Keratinocyte (primary cell): ENCODE measurements at regions not wholly inside any gene's neighbourhood (a gene's known extent, or its start where the extent isn't known, plus 50 kb on each side); places are given as distances from the start of the nearest gene placed in this dataset.

ENCODE experiments used
- DNase-seq: peaks from one replicate; pipeline ENCODE4 v3.0.0-alpha.2; 2011; ENCODE audit warnings: low read depth, missing footprints, low spot score
- FAIRE-seq: peaks from 2 replicates; lab custom pipeline; 2011; peaks lifted over from hg19 to GRCh38; lab: Jason Lieb, UNC
- H2AFZ ChIP-seq: 2 replicates; pipeline ENCODE4 v1.6.0; 2012; ENCODE audit warnings: low read length, control low read depth, inconsistent platforms; ENCODE audit not compliant: control insufficient read depth
- H3K27ac ChIP-seq: 2 replicates; pipeline ENCODE4 v1.5.1; 2011; ENCODE audit warnings: low read length; ENCODE audit not compliant: control insufficient read depth, insufficient read depth
- H3K27me3 ChIP-seq: 3 replicates; pipeline ENCODE4 v1.6.0; 2011; ENCODE audit warnings: low read length; ENCODE audit not compliant: control insufficient read depth, insufficient read depth; ENCODE audit errors: extremely low read depth
- H3K36me3 ChIP-seq, 2 experiments: 2 replicates in 1 of 2; 3 replicates in 1 of 2; pipeline ENCODE4 v1.5.1; 2011; ENCODE audit warnings: low read length in 2 of 2, mild to moderate bottlenecking in 1 of 2; ENCODE audit not compliant: control insufficient read depth in 2 of 2, insufficient read depth in 2 of 2; ENCODE audit errors: extremely low read depth in 1 of 2
- H3K4me1 ChIP-seq: 3 replicates; pipeline ENCODE4 v1.5.1; 2011; ENCODE audit warnings: low read length; ENCODE audit not compliant: control insufficient read depth, insufficient read depth; ENCODE audit errors: extremely low read depth
- H3K4me2 ChIP-seq: 3 replicates; pipeline ENCODE4 v1.6.0; 2011; ENCODE audit warnings: low read depth, low read length; ENCODE audit not compliant: control insufficient read depth, insufficient read depth; ENCODE audit errors: extremely low read depth
- H3K4me3 ChIP-seq, 3 experiments: fragments of 200-600 bp in 1 of 3; sonication (generic) in 1 of 3; 2 replicates in 2 of 3; 3 replicates in 1 of 3; pipeline ENCODE4 v1.5.1; 2011 to 2016; ENCODE audit warnings: low read length in 3 of 3, mild to moderate bottlenecking in 3 of 3, control low read depth in 2 of 3, inconsistent platforms in 1 of 3, low read depth in 1 of 3, mixed read lengths in 1 of 3, mixed run types in 1 of 3, moderate library complexity in 1 of 3; ENCODE audit not compliant: control insufficient read depth in 2 of 3, insufficient read depth in 2 of 3; ENCODE audit errors: extremely low read depth in 1 of 3
- H3K79me2 ChIP-seq: 2 replicates; pipeline ENCODE4 v1.6.0; 2012; ENCODE audit warnings: low read length; ENCODE audit not compliant: control insufficient read depth, insufficient read depth
- H3K9ac ChIP-seq: 3 replicates; pipeline ENCODE4 v1.6.0; 2011; ENCODE audit warnings: low read length; ENCODE audit not compliant: control insufficient read depth, insufficient read depth; ENCODE audit errors: extremely low read depth
- H3K9me1 ChIP-seq: 3 replicates; pipeline ENCODE4 v1.6.0; 2011; ENCODE audit warnings: low read length; ENCODE audit not compliant: control insufficient read depth, insufficient read depth; ENCODE audit errors: extremely low read depth
- H3K9me3 ChIP-seq: 2 replicates; pipeline ENCODE4 v1.5.1; 2012; ENCODE audit warnings: low read depth, low read length; ENCODE audit not compliant: control insufficient read depth
- H4K20me1 ChIP-seq: 3 replicates; pipeline ENCODE4 v1.6.0; 2011; ENCODE audit warnings: low read length; ENCODE audit not compliant: control insufficient read depth, insufficient read depth; ENCODE audit errors: extremely low read depth
- CTCF ChIP-seq, 3 experiments: IDR thresholded peaks in 1 of 3; conservative IDR thresholded peaks in 1 of 3; optimal IDR thresholded peaks in 1 of 3; 2 replicates in 2 of 3; 3 replicates in 1 of 3; pipeline versions ENCODE3 to v1.5.1; 2011; ENCODE audit warnings: low read length in 3 of 3, mild to moderate bottlenecking in 3 of 3, moderate library complexity in 2 of 3, control low read depth in 1 of 3, inconsistent platforms in 1 of 3; ENCODE audit not compliant: insufficient read depth in 2 of 3; ENCODE audit errors: extremely low read depth in 1 of 3
- EZH2 ChIP-seq: IDR thresholded peaks from one replicate; pipeline ENCODE4 v1.6.1; 2012; ENCODE audit warnings: inconsistent platforms, mild to moderate bottlenecking, low read length, moderate library complexity
- dilution Hi-C: fragments of 300-500 bp; cut with MboI; formaldehyde crosslinking; loops from one replicate; pipeline ENCODE4 v1.7.0; 2020; ENCODE audit warnings: low sequenced_read_pairs; ENCODE audit not compliant: extremely low pct_ligation_motif_present

- DNase-seq, result no peak
- H3K4me2 ChIP-seq, result no peak overlapping the region
- no peak overlapping the region for H3K9ac ChIP-seq
- H3K27ac ChIP-seq, result no peak overlapping the region
- H4K20me1 ChIP-seq, result no peaks in the 10 kb centered on the region
- H3K79me2 ChIP-seq, result no peaks in the 10 kb centered on the region
- H3K4me3 ChIP-seq, result no peak overlapping the region
- no peaks in the 10 kb centered on the region for H3K4me1 ChIP-seq
- no peaks in the 10 kb centered on the region for H3K27me3 ChIP-seq
- H2AFZ ChIP-seq, result no peak overlapping the region
- no peaks in the 10 kb centered on the region for H3K36me3 ChIP-seq
- FAIRE-seq, result no peak
- no peak for TF ChIP-seq CTCF (optimal IDR thresholded peaks at IDR 0.05 in 1 of 3, IDR thresholded peaks at IDR 0.05 in 1 of 3, conservative IDR thresholded peaks at IDR 0.05 in 1 of 3; ENCODE audit: extremely low read depth in 1 of 3, insufficient read depth in 2 of 3, low read length in 3 of 3)
- no peak for TF ChIP-seq EZH2
- no peaks in the 10 kb centered on the region for H3K9me1 ChIP-seq
- dilution Hi-C loops, result no loop called here
- peaks cover 3% of the 10 kb centered on the region for H3K9me3 ChIP-seq
Measured at GRCh38 chr3:162641907-162642306, 1145.3 kb downstream of the OTOL1 start.

- no peaks in the 10 kb centered on the region for H4K20me1 ChIP-seq
- no peak overlapping the region for H2AFZ ChIP-seq
- no peak for DNase-seq
- dilution Hi-C loops, result no loop called here
- H3K9me1 ChIP-seq, result no peaks in the 10 kb centered on the region
- peaks cover 3% of the 10 kb centered on the region for H3K9me3 ChIP-seq
- TF ChIP-seq CTCF (optimal IDR thresholded peaks at IDR 0.05 in 1 of 3, IDR thresholded peaks at IDR 0.05 in 1 of 3, conservative IDR thresholded peaks at IDR 0.05 in 1 of 3; ENCODE audit: extremely low read depth in 1 of 3, insufficient read depth in 2 of 3, low read length in 3 of 3) (no peak), EZH2 (no peak)
- H3K27ac ChIP-seq, result no peak overlapping the region
- no peak overlapping the region for H3K4me3 ChIP-seq
- no peak overlapping the region for H3K9ac ChIP-seq
- H3K4me1 ChIP-seq, result no peaks in the 10 kb centered on the region
- no peak overlapping the region for H3K4me2 ChIP-seq
- H3K27me3 ChIP-seq, result no peaks in the 10 kb centered on the region
- H3K36me3 ChIP-seq, result no peaks in the 10 kb centered on the region
- H3K79me2 ChIP-seq, result no peaks in the 10 kb centered on the region
- FAIRE-seq, result no peak
Measured at GRCh38 chr3:162643245-162643644, 1146.6 kb downstream of the OTOL1 start.
